Stomach (tissue), 8 donors: ENCODE measurements at regions not wholly inside any gene's neighbourhood (a gene's known extent, or its start where the extent isn't known, plus 50 kb on each side); places are given as distances from the start of the nearest gene placed in this dataset.

Experiments
- DNase-seq, 2 donors: peaks; one replicate each; pipeline versions ENCODE4 v3.0.0 to v3.0.0-alpha.2; 2013 to 2019
- H3K27ac ChIP-seq, 5 donors: fragments of 200-600 bp in 4 of 5; sonication (generic) in 4 of 5; one replicate each; pipeline ENCODE4 v1.5.1; 2013 to 2019; ENCODE audit warnings: mild to moderate bottlenecking in 1 of 5, moderate library complexity in 1 of 5
- H3K27me3 ChIP-seq, 3 donors: fragments of 200-600 bp; sonication (generic); one replicate each; pipeline ENCODE4 v1.5.1; 2017 to 2019; ENCODE audit warnings: mixed run types in 1 of 3
- H3K36me3 ChIP-seq, 4 donors: fragments of 200-600 bp; sonication (generic); 1 replicate in 3 of 4; 2 replicates in 1 of 4; pipeline ENCODE4 v1.5.1; 2016 to 2019
- H3K4me1 ChIP-seq, 4 donors: fragments of 200-600 bp; sonication (generic); one replicate each; pipeline ENCODE4 v1.5.1; 2016 to 2019
- H3K4me3 ChIP-seq, 4 donors: fragments of 200-600 bp; sonication (generic) in 3 of 4; one replicate each; pipeline ENCODE4 v1.5.1; 2016 to 2019; ENCODE audit warnings: mild to moderate bottlenecking in 1 of 4
- H3K9me3 ChIP-seq, 4 donors: fragments of 200-600 bp; sonication (generic); one replicate each; pipeline ENCODE4 v1.5.1; 2016 to 2019
- CTCF ChIP-seq, 7 experiments: fragments of 450-650 bp in 4 of 7; fragments of 200-600 bp in 3 of 7; sonication (generic) in 3 of 7; IDR thresholded peaks; one replicate each; pipeline ENCODE4 v1.5.1; 2016 to 2019; ENCODE audit warnings: antibody characterized with exemption in 7 of 7, control low read depth in 2 of 7, mild to moderate bottlenecking in 1 of 7
- EP300 ChIP-seq: sonication (generic); formaldehyde crosslinking; IDR thresholded peaks from one replicate; pipeline ENCODE4 v1.6.1; 2017; ENCODE audit warnings: antibody characterized with exemption
- POLR2A ChIP-seq, 4 donors: fragments of 450-650 bp; IDR thresholded peaks; one replicate each; pipeline ENCODE4 v1.6.1; 2016; ENCODE audit warnings: antibody characterized with exemption in 4 of 4, control low read depth in 2 of 4, mild to moderate bottlenecking in 1 of 4, moderate library complexity in 1 of 4
- POLR2AphosphoS5 ChIP-seq, 3 donors: sonication (generic); formaldehyde crosslinking; IDR thresholded peaks; one replicate each; pipeline ENCODE4 v1.6.1; 2016; ENCODE audit warnings: antibody characterized with exemption in 3 of 3
- WGBS, 5 donors: extraction: QIAGEN DNeasy Blood & Tissue Kit in 3 of 5; methylation state at CpG; one replicate each; pipeline versions ENCODE4 v1.1.5 to v1.1.7; 2013 to 2018; 5-methylcytosine and 5-hydroxymethylcytosine counted together
- intact Hi-C: fragments of 100-400 bp; cut with DNase I; formaldehyde crosslinking; loops from one replicate; pipeline ENCODE4 v1.15.1; 2023; ENCODE audit warnings: low total_unique reads
- donor health status: healthy with polysubstance abuse.
- donor health status: Bipolar disorder and iron deficiency.
- donor health status: healthy.

GRCh38 chr1:67888216-67889106 is 55.2 kb upstream of the GNG12 start:
- intact Hi-C loops, result no loop called here
- peaks cover 0 to 6% (median 0%) of the 10 kb centered on the region in 4 donors for H3K4me1 ChIP-seq
- H3K4me3 ChIP-seq, result no peak overlapping the region
- H3K9me3 ChIP-seq, result no peaks in the 10 kb centered on the region
- no peak for TF ChIP-seq CTCF (IDR thresholded peaks at IDR 0.05)
- no peak for TF ChIP-seq POLR2A (IDR thresholded peaks at IDR 0.05)
- TF ChIP-seq EP300, result no peak
- no peak for TF ChIP-seq POLR2AphosphoS5 (IDR thresholded peaks at IDR 0.05)
- DNase-seq, result peak in 1 of 2 donors; percentile 12
- H3K27ac ChIP-seq, result no peak overlapping the region
- 64 to 87% (median 77%) methylated on average over 6 of the region's 6 CpGs for WGBS, 5 donors
- no peaks in the 10 kb centered on the region for H3K27me3 ChIP-seq
- no peaks in the 10 kb centered on the region for H3K36me3 ChIP-seq

- H3K4me3 ChIP-seq, result no peak overlapping the region
- WGBS, 5 donors, result 80 to 88% (median 81%) methylated on average over 2 of the region's 2 CpGs
- intact Hi-C loops, result no loop called here
- no peaks in the 10 kb centered on the region for H3K27me3 ChIP-seq
- no peaks in the 10 kb centered on the region for H3K9me3 ChIP-seq
- TF ChIP-seq EP300, result no peak
- TF ChIP-seq CTCF (IDR thresholded peaks at IDR 0.05), result no peak
- TF ChIP-seq POLR2A (IDR thresholded peaks at IDR 0.05), result no peak
- no peak for TF ChIP-seq POLR2AphosphoS5 (IDR thresholded peaks at IDR 0.05)
- H3K27ac ChIP-seq, result no peak overlapping the region
- no peak for DNase-seq
- no peaks in the 10 kb centered on the region for H3K36me3 ChIP-seq
- peaks cover 0 to 6% (median 0%) of the 10 kb centered on the region in 4 donors for H3K4me1 ChIP-seq
Measured at GRCh38 chr1:67887146-67887545, 53.9 kb upstream of the GNG12 start.

- Histone ChIP-seq H3K27me3 (no peaks in the 10 kb centered on the region), H3K36me3 (no peaks in the 10 kb centered on the region), H3K4me1 (peaks cover 0 to 6% (median 0%) of the 10 kb centered on the region in 4 donors), H3K4me3 (no peak overlapping the region), H3K27ac (no peak overlapping the region), H3K9me3 (no peaks in the 10 kb centered on the region)
- TF ChIP-seq POLR2A (IDR thresholded peaks at IDR 0.05), result no peak
- TF ChIP-seq EP300, result no peak
- no peak for TF ChIP-seq POLR2AphosphoS5 (IDR thresholded peaks at IDR 0.05)
- TF ChIP-seq CTCF (IDR thresholded peaks at IDR 0.05), result no peak
- WGBS, 5 donors, result 86 to 91% (median 90%) methylated on average over 2 of the region's 2 CpGs
- intact Hi-C loops, result no loop called here
- no peak for DNase-seq
Measured at GRCh38 chr1:67886076-67886475, 52.8 kb upstream of the GNG12 start.

GRCh38 chr1:67883069-67883468 is 49.8 kb upstream of the GNG12 start:
- WGBS, 5 donors, result 65 to 77% (median 72%) methylated on average over 2 of the region's 2 CpGs
- intact Hi-C loops, result no loop called here

More at GRCh38 chr1:67883069-67883468, 49.8 kb upstream of the GNG12 start:
- Histone ChIP-seq H3K36me3 (no peaks in the 10 kb centered on the region), H3K27me3 (no peaks in the 10 kb centered on the region), H3K4me3 (no peak overlapping the region), H3K9me3 (no peaks in the 10 kb centered on the region), H3K4me1 (peaks cover 0 to 5% (median 0%) of the 10 kb centered on the region in 4 donors), H3K27ac (no peak overlapping the region)
- TF ChIP-seq POLR2AphosphoS5 (IDR thresholded peaks at IDR 0.05) (no peak), POLR2A (IDR thresholded peaks at IDR 0.05) (no peak), CTCF (IDR thresholded peaks at IDR 0.05) (no peak), EP300 (no peak)
- no peak for DNase-seq
